HCT116 (cell line): ENCODE measurements at regions not wholly inside any gene's neighbourhood (a gene's known extent, or its start where the extent isn't known, plus 50 kb on each side); places are given as distances from the start of the nearest gene placed in this dataset.
A peak's percentile ranks its signal among the peaks of the same experiment; 100 is the strongest.

Experiments used
- ATAC-seq: fragments of 200-7000 bp; cut with Tn5 transposase; 2 replicates; pipeline ENCODE4 v1.9.1; 2020; ENCODE audit warnings: mild to moderate bottlenecking, moderate library complexity
- BruUV-seq: library from RNA; stranded (reverse); fragments of 400-500 nt; replicated peaks from 2 replicates; lab custom pipeline; 2021; lab: Mats Ljungman, UMichigan
- CTCF ChIA-PET: fragments of 300-600 bp; sonication (Branson Sonifier 250); formaldehyde crosslinking; loops from one replicate; lab custom pipeline; 2021; ENCODE audit warnings: antibody characterized with exemption; lab: Charles Lee
- POLR2A ChIA-PET: fragments of 300-600, 350-600 bp; sonication (Branson Sonifier 250); formaldehyde crosslinking; loops from one replicate; lab custom pipeline; 2021; ENCODE audit warnings: antibody characterized with exemption; lab: Charles Lee
- RAD21 ChIA-PET, 2 experiments: fragments of 300-600 bp; sonication (Branson Sonifier 250); formaldehyde crosslinking; loops; one replicate each; lab custom pipeline; 2023; ENCODE audit warnings: low total read pairs in 2 of 2; ENCODE audit not compliant: uncharacterized antibody in 2 of 2, unreplicated experiment in 2 of 2, low non-redundant PET in 1 of 2; lab: Charles Lee
- DNase-seq: peaks from one replicate; pipeline ENCODE4 v3.0.0-alpha.2; 2010; ENCODE audit warnings: low read depth, low spot score
- H2AFZ ChIP-seq: fragments of 200-600 bp; shearing (Covaris generic), sonication (generic); 2 replicates; pipeline ENCODE4 v1.6.1; 2017; ENCODE audit warnings: low read depth, mixed run types, mixed read lengths, antibody characterized with exemption, low read length; ENCODE audit not compliant: poor library complexity, severe bottlenecking
- H3K27ac ChIP-seq: 2 replicates; pipeline ENCODE4 v1.5.1; 2012; ENCODE audit warnings: low read depth, low read length
- H3K27me3 ChIP-seq: fragments of 200-600 bp; sonication (generic); 2 replicates; pipeline ENCODE4 v1.6.1; 2016; ENCODE audit warnings: mixed run types, low read length, mixed read lengths; ENCODE audit not compliant: insufficient read depth
- H3K36me3 ChIP-seq, 2 experiments: fragments of 200-500 bp in 1 of 2; fragments of 200-600 bp in 1 of 2; sonication (Bioruptor generic) in 1 of 2; sonication (generic) in 1 of 2; 2 replicates each; pipeline versions ENCODE4 v1.5.1 to v1.6.1; 2014 to 2016; ENCODE audit warnings: low read length in 2 of 2, inconsistent platforms in 1 of 2, mixed read lengths in 1 of 2, mixed run types in 1 of 2; ENCODE audit not compliant: insufficient read depth in 2 of 2, control insufficient read depth in 1 of 2
- H3K4me1 ChIP-seq, 2 experiments: fragments of 200-600 bp in 1 of 2; sonication (generic) in 1 of 2; 2 replicates each; pipeline versions ENCODE4 v1.5.1 to v1.6.1; 2012 to 2017; ENCODE audit warnings: low read length in 2 of 2, inconsistent platforms in 1 of 2, mild to moderate bottlenecking in 1 of 2, mixed read lengths in 1 of 2, mixed run types in 1 of 2, moderate library complexity in 1 of 2; ENCODE audit not compliant: insufficient read depth in 2 of 2, control insufficient read depth in 1 of 2
- H3K4me2 ChIP-seq: fragments of 200-600 bp; sonication (generic); 2 replicates; pipeline ENCODE4 v1.6.1; 2017; ENCODE audit warnings: mixed run types, low read length, mixed read lengths
- H3K4me3 ChIP-seq, 2 experiments: fragments of 200-600 bp in 1 of 2; sonication (generic) in 1 of 2; replicated peaks in 1 of 2; 2 replicates each; pipeline ENCODE4 v1.5.1; 2011 to 2016; ENCODE audit warnings: low read length in 2 of 2, control low read depth in 1 of 2, low read depth in 1 of 2, mild to moderate bottlenecking in 1 of 2, mixed read lengths in 1 of 2, mixed run types in 1 of 2
- H3K79me2 ChIP-seq: fragments of 200-600 bp; sonication (generic); 2 replicates; pipeline ENCODE4 v1.6.1; 2017; ENCODE audit warnings: mild to moderate bottlenecking, mixed run types, low read length, moderate library complexity, mixed read lengths; ENCODE audit not compliant: insufficient read depth
- H3K9ac ChIP-seq: fragments of 200-600 bp; sonication (generic); 2 replicates; pipeline ENCODE4 v1.6.1; 2016; ENCODE audit warnings: low read length, mixed read lengths
- H3K9me2 ChIP-seq: fragments of 200-600 bp; sonication (generic), shearing (Covaris generic); 2 replicates; pipeline ENCODE4 v1.6.1; 2017; ENCODE audit warnings: mixed run types, mild to moderate bottlenecking, moderate library complexity; ENCODE audit not compliant: insufficient read depth
- H3K9me3 ChIP-seq, 2 experiments: fragments of 200-500 bp in 1 of 2; fragments of 200-600 bp in 1 of 2; sonication (Bioruptor generic) in 1 of 2; sonication (generic) in 1 of 2; 2 replicates each; pipeline ENCODE4 v1.6.1; 2014 to 2017; ENCODE audit warnings: low read length in 2 of 2, mixed read lengths in 2 of 2, inconsistent platforms in 1 of 2, low read depth in 1 of 2, mild to moderate bottlenecking in 1 of 2, mixed run types in 1 of 2, moderate library complexity in 1 of 2; ENCODE audit not compliant: control insufficient read depth in 1 of 2, insufficient read depth in 1 of 2
- H4K20me1 ChIP-seq: fragments of 200-600 bp; sonication (generic), shearing (Covaris generic); 2 replicates; pipeline ENCODE4 v1.6.1; 2017; ENCODE audit warnings: mixed run types, mild to moderate bottlenecking, moderate library complexity; ENCODE audit not compliant: insufficient read depth
- CBX3 ChIP-seq: IDR thresholded peaks from 2 replicates; pipeline ENCODE4 v1.6.1; 2012; ENCODE audit warnings: low read depth
- ELF1 ChIP-seq: IDR thresholded peaks from 2 replicates; pipeline ENCODE4 v1.6.1; 2012; ENCODE audit warnings: low read depth, borderline replicate concordance
- EZH2phosphoT487 ChIP-seq: fragments of 200-600 bp; IDR thresholded peaks from 2 replicates; pipeline ENCODE4 v1.6.1; 2018; ENCODE audit warnings: antibody characterized with exemption, borderline replicate concordance
- JUND ChIP-seq: IDR thresholded peaks from 2 replicates; pipeline ENCODE4 v1.6.1; 2012
- POLR2A ChIP-seq: IDR thresholded peaks from 2 replicates; pipeline ENCODE4 v1.7.0; 2011; ENCODE audit warnings: borderline replicate concordance; ENCODE audit not compliant: insufficient read depth, insufficient read length; ENCODE audit errors: extremely low read depth
- POLR2AphosphoS5 ChIP-seq: IDR thresholded peaks from 2 replicates; pipeline ENCODE4 v1.6.1; 2011; ENCODE audit warnings: mild to moderate bottlenecking, low read depth, low read length, moderate library complexity
- RAD21 ChIP-seq: IDR thresholded peaks from 2 replicates; pipeline ENCODE4 v1.6.1; 2012; ENCODE audit warnings: low read depth, mild to moderate bottlenecking
- REST ChIP-seq: IDR thresholded peaks from 2 replicates; pipeline ENCODE4 v1.6.1; 2012; ENCODE audit warnings: low read depth
- SIN3A ChIP-seq: IDR thresholded peaks from 2 replicates; pipeline ENCODE4 v1.6.1; 2012; ENCODE audit warnings: low read depth
- SP1 ChIP-seq: IDR thresholded peaks from 2 replicates; pipeline ENCODE4 v1.6.1; 2012; ENCODE audit warnings: low read depth
- SRF ChIP-seq: IDR thresholded peaks from 2 replicates; pipeline ENCODE4 v1.6.1; 2012; ENCODE audit warnings: low read depth
- TCF7L2 ChIP-seq: IDR thresholded peaks from 2 replicates; pipeline ENCODE4 v1.7.0; 2011; ENCODE audit warnings: borderline replicate concordance, inconsistent platforms; ENCODE audit not compliant: insufficient read depth, insufficient read length; ENCODE audit errors: extremely low read depth
- intact Hi-C: fragments of 100-400 bp; cut with micrococcal nuclease; formaldehyde crosslinking; loops from 2 replicates; pipeline ENCODE4 v1.10.0; 2022

DNA sequence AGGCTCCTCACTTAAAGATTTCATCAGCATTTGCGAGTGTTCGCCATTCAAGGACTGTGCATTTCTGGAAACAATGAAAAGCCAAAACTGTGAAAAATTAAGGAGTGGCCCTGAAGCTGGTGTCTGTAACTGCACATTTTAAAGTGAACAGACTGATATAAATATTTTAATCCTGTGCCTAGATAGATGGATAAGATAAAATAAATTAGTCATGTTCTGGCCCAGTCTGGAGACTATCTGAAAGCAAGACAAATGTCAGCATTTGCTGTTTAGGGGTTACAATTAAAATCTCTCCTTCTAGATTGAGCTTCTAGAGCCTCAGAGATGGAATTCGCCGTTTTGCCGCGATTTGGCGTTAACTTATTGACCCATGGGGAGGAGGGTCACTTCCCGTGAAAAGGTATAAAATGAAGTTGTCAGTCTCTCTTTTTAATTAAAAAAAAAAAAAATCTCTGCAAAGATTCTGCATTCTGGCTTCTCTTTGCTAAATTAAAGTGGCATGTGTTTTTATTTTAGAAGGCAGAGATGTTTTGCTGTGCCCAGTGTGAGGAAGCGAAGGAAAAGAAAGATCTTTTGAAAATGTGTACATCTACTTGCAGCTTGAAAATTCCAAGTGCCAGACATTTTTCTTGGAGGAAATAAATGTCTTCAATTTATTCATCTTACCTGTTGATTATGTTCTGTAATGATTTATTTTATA is 79.7 kb upstream of the WNT7B start:
- Histone ChIP-seq H3K9ac (no peak overlapping the region), H3K4me1 (peaks cover 19 to 27% of the 10 kb centered on the region in 2 experiments), H3K27me3 (no peaks in the 10 kb centered on the region), H3K4me3 (no peak overlapping the region), H3K27ac (no peak overlapping the region), H3K79me2 (peaks cover 65% of the 10 kb centered on the region), H3K36me3 (no peaks in the 10 kb centered on the region), H4K20me1 (no peaks in the 10 kb centered on the region), H2AFZ (no peak overlapping the region), H3K9me3 (no peaks in the 10 kb centered on the region), H3K9me2 (no peaks in the 10 kb centered on the region), H3K4me2 (no peak overlapping the region)
- ChIA-PET POLR2A (no interaction called here), RAD21 (no interaction called here), CTCF (no interaction called here)
- no peak for TF ChIP-seq SP1
- no peak for TF ChIP-seq TCF7L2
- no peak for TF ChIP-seq RAD21
- TF ChIP-seq CBX3, result no peak
- no peak for TF ChIP-seq ELF1
- no peak for TF ChIP-seq SIN3A
- no peak for TF ChIP-seq REST
- TF ChIP-seq JUND, result no peak
- no peak for TF ChIP-seq EZH2phosphoT487
- TF ChIP-seq POLR2AphosphoS5, result no peak
- TF ChIP-seq POLR2A, result no peak
- no peak for TF ChIP-seq SRF
- ATAC-seq (no peak), DNase-seq (no peak)
- TSS peak; percentile 19 for BruUV-seq
- intact Hi-C loops, result no loop called here
